Upper lobe of right lung (tissue), 1 donor: ENCODE measurements at regions not wholly inside any gene's neighbourhood (a gene's known extent, or its start where the extent isn't known, plus 50 kb on each side); places are given as distances from the start of the nearest gene placed in this dataset.
"Not testable (repeated sequence)": the region's sequence is repeated elsewhere in the genome, so short reads cannot be mapped to it uniquely, and the experiment has no call there.

ENCODE experiments used
- ATAC-seq: fragments of 200-7000 bp; cut with Tn5 transposase; one replicate; pipeline ENCODE4 v1.9.1; 2020; ENCODE audit warnings: mild to moderate bottlenecking, moderate library complexity
- DNase-seq: peaks from one replicate; pipeline ENCODE4 v3.0.0-alpha.2; 2020
- H3K27ac ChIP-seq: fragments of 200-600 bp; one replicate; pipeline ENCODE4 v1.8.0; 2022
- H3K27me3 ChIP-seq: fragments of 200-600 bp; one replicate; pipeline ENCODE4 v1.8.0; 2022; ENCODE audit warnings: mild to moderate bottlenecking
- H3K36me3 ChIP-seq: fragments of 200-600 bp; one replicate; pipeline ENCODE4 v1.8.0; 2022
- H3K4me1 ChIP-seq: fragments of 200-600 bp; one replicate; pipeline ENCODE4 v1.8.0; 2022
- H3K4me3 ChIP-seq: fragments of 200-600 bp; one replicate; pipeline ENCODE4 v1.8.0; 2022; ENCODE audit warnings: mild to moderate bottlenecking
- H3K9me3 ChIP-seq: fragments of 200-600 bp; one replicate; pipeline ENCODE4 v1.8.0; 2022
- CTCF ChIP-seq: fragments of 200-600 bp; IDR thresholded peaks from one replicate; pipeline ENCODE4 v1.8.0; 2022; ENCODE audit warnings: antibody characterized with exemption
- intact Hi-C: fragments of 100-400 bp; cut with DNase I; formaldehyde crosslinking; loops from one replicate; pipeline ENCODE4 v1.11.0; 2022
- donor health status: DM: no; HTN: yes; CAD: no; lungs with severe emphysema.

GRCh38 chr7:153070141-153070540 lies 310.6 kb downstream of the ACTR3B start:
- no peak overlapping the region for H3K4me3 ChIP-seq
- TF ChIP-seq CTCF: no peak
- DNase-seq: no peak
- H3K27ac ChIP-seq: no peak overlapping the region
- H3K9me3 ChIP-seq: no peaks in the 10 kb centered on the region
- intact Hi-C loops: no loop called here
- ATAC-seq: no peak
- no peaks in the 10 kb centered on the region for H3K36me3 ChIP-seq
- no peaks in the 10 kb centered on the region for H3K4me1 ChIP-seq
- no peaks in the 10 kb centered on the region for H3K27me3 ChIP-seq

- no peak for DNase-seq
- Histone ChIP-seq H3K9me3 (no peaks in the 10 kb centered on the region), H3K4me3 (no peak overlapping the region), H3K27me3 (no peaks in the 10 kb centered on the region), H3K27ac (no peak overlapping the region), H3K36me3 (no peaks in the 10 kb centered on the region), H3K4me1 (no peaks in the 10 kb centered on the region)
- ATAC-seq: no peak
- intact Hi-C loops: no loop called here
- no peak for TF ChIP-seq CTCF
These were observed 313.3 kb downstream of the ACTR3B start for GRCh38 chr7:153072806-153073205.

GRCh38 chr7:153076289-153076688 lies 316.7 kb downstream of the ACTR3B start:
- DNase-seq, H3K27me3 ChIP-seq, H3K9me3 ChIP-seq, H3K36me3 ChIP-seq, intact Hi-C loops, H3K4me3 ChIP-seq, H3K27ac ChIP-seq, H3K4me1 ChIP-seq, ATAC-seq: not testable (repeated sequence)

GRCh38 chr7:153081496-153081895 lies 321.9 kb downstream of the ACTR3B start:
- no peaks in the 10 kb centered on the region for H3K27me3 ChIP-seq
- intact Hi-C loops: no loop called here

GRCh38 chr7:153084278-153084677 lies 324.7 kb downstream of the ACTR3B start:
- intact Hi-C loops: no loop called here
- Histone ChIP-seq H3K4me3 (no peak overlapping the region), H3K9me3 (no peaks in the 10 kb centered on the region)

More at GRCh38 chr7:153081496-153081895, 321.9 kb downstream of the ACTR3B start:
- Histone ChIP-seq H3K4me1 (no peaks in the 10 kb centered on the region), H3K9me3 (no peaks in the 10 kb centered on the region), H3K36me3 (no peaks in the 10 kb centered on the region), H3K27ac (no peak overlapping the region), H3K4me3 (no peak overlapping the region)
- DNase-seq (no peak), ATAC-seq (no peak)
- TF ChIP-seq CTCF: no peak

GRCh38 chr7:153087498-153087897 lies 327.9 kb downstream of the ACTR3B start:
- no peaks in the 10 kb centered on the region for H3K9me3 ChIP-seq
- no peak for ATAC-seq
- intact Hi-C loops: no loop called here
- no peak for TF ChIP-seq CTCF
- H3K27me3 ChIP-seq: no peaks in the 10 kb centered on the region
- H3K4me1 ChIP-seq: no peaks in the 10 kb centered on the region
- H3K4me3 ChIP-seq: no peak overlapping the region
- H3K36me3 ChIP-seq: no peaks in the 10 kb centered on the region
- no peak overlapping the region for H3K27ac ChIP-seq
- DNase-seq: no peak

More at GRCh38 chr7:153084278-153084677, 324.7 kb downstream of the ACTR3B start:
- Histone ChIP-seq H3K36me3 (no peaks in the 10 kb centered on the region), H3K27me3 (no peaks in the 10 kb centered on the region), H3K27ac (no peak overlapping the region), H3K4me1 (no peaks in the 10 kb centered on the region)
- no peak for DNase-seq
- no peak for TF ChIP-seq CTCF
- no peak for ATAC-seq
